HAP-1 (cell line): ENCODE measurements at regions not wholly inside any gene's neighbourhood (a gene's known extent, or its start where the extent isn't known, plus 50 kb on each side); places are given as distances from the start of the nearest gene placed in this dataset.

Experiments
- DNase-seq, 2 experiments: peaks; one replicate each; pipeline ENCODE4 v3.0.0-alpha.2; 2016 to 2020; ENCODE audit warnings: low spot score in 2 of 2
- H3K27me3 ChIP-seq: fragments of 250-450 bp; sonication (Bioruptor Pico); 2 replicates; pipeline ENCODE4 v1.5.1; 2020; ENCODE audit warnings: low read depth, mild to moderate bottlenecking, moderate library complexity
- H3K36me3 ChIP-seq: fragments of 250-450 bp; sonication (Bioruptor Pico); replicated peaks from 2 replicates; pipeline ENCODE4 v1.5.1; 2020; ENCODE audit warnings: mild to moderate bottlenecking
- H3K4me1 ChIP-seq: fragments of 250-450 bp; sonication (Bioruptor Pico); 2 replicates; pipeline ENCODE4 v1.5.1; 2020; ENCODE audit warnings: mild to moderate bottlenecking
- H3K4me3 ChIP-seq: fragments of 250-450 bp; sonication (Bioruptor Pico); 2 replicates; pipeline ENCODE4 v1.5.1; 2020; ENCODE audit warnings: mild to moderate bottlenecking, moderate library complexity
- H3K9me3 ChIP-seq: fragments of 250-450 bp; sonication (Bioruptor Pico); 2 replicates; pipeline ENCODE4 v1.5.1; 2020; ENCODE audit warnings: mild to moderate bottlenecking, moderate library complexity
- in situ Hi-C: fragments of 300-500 bp; cut with MboI; formaldehyde crosslinking; loops from 3 replicates; pipeline ENCODE4 v1.14.3; 2020; ENCODE audit warnings: low sequenced_read_pairs, inconsistent platforms, mixed read lengths

DNA sequence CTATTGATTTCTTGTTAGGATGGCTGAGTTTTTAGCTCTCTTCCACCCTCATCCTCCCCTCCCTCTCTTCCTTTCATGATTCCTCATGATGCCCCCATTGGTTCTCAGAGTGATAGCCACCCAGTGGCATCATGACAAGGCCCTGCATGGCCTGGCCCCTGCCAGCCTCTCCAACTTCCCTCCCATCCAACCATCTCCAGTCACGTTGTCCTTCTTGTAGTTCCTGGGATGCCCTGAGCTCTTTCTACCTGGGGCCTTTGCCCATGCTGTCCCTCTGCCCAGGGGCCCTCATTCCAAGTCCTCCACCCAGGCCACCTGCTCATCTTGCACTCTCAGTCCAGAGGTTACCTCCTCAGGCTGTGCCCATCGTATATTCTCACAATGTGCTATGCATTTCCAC is 247.5 kb downstream of the TFCP2L1 start:
- no peak for DNase-seq
- Histone ChIP-seq H3K4me1 (no peaks in the 10 kb centered on the region), H3K36me3 (no peaks in the 10 kb centered on the region), H3K9me3 (no peaks in the 10 kb centered on the region), H3K4me3 (no peak overlapping the region), H3K27me3 (peaks cover 16% of the 10 kb centered on the region)
- in situ Hi-C loops, result no loop called here

DNA sequence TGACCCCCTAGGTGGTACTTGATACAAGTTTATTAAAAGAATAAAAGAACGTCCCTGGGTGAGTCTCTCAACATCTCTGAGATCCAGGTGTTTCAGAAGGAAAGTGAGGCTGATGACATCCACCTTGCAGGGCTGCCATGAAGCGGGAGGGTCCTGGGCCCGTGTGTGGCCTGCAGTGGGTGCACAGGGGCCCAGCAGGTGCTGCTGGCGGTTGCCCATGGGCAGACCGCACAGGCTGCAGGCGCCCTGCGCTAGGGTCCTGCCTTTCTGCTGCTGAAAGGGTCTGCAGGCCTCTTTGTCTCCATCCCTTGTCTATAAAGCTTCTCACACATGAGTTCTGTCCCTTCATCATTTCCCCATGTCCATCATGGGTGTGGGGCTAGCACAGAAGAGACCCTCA is 247.0 kb downstream of the TFCP2L1 start:
- Histone ChIP-seq H3K9me3 (no peaks in the 10 kb centered on the region), H3K36me3 (no peaks in the 10 kb centered on the region), H3K4me3 (no peak overlapping the region), H3K4me1 (no peaks in the 10 kb centered on the region), H3K27me3 (peaks cover 13% of the 10 kb centered on the region)
- DNase-seq, result no peak
- in situ Hi-C loops, result no loop called here

DNA sequence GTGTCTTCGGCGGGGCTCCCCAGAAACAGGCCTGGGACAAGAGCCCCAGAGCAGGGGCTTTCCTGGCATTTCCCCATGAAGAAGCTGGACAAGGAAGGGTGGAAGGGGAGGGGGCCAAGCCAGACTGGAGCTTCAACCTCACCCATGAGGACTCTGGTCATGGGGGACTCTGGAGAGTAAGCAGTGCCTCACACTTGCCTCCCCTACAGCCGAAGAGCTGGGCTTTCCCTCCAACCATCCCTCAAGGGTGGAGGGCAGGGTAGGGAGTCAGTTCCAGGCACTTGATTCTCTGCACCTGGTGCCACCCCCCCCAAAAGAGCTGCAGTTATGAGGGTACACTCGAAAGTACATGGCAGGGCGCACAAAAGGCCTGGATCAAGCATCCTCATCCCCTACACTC is 246.6 kb downstream of the TFCP2L1 start:
- Histone ChIP-seq H3K4me1 (no peaks in the 10 kb centered on the region), H3K4me3 (no peak overlapping the region), H3K9me3 (no peaks in the 10 kb centered on the region), H3K36me3 (no peaks in the 10 kb centered on the region), H3K27me3 (peaks cover 9% of the 10 kb centered on the region)
- in situ Hi-C loops, result no loop called here
- DNase-seq, result no peak

DNA sequence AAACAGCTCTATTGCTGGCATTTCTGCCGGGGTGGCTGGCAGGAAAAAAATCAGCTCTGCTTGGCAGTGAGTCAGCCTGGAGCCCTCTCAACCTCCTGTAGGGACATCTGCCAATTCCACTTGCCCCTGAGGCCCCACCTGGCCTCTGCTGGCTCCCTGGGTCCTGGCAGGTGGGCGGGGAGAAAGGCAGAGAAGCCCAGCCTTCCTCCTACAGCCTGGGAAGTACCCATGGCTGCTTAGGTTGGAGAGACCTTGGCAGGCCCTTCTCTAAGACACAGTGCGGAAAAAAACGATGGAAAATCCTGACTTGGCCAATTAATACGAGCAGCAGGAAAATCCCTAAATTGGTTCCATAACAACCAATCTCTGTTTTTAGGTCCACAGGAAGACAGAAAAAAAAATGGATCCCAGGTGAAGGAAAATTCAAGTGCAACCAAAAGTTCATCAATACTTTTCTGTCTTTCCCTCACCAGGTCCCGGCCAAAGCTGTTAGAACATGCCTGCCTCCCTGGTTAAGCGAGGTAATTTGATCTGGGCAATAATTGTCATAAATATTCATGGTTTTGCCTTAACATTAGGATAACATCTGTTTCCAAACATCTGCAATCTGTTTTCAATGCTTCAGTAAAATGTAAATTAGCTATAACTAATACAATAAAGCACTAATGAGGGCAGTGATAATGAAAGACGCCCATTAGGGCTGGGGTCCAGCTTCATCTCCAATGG is 245.9 kb downstream of the TFCP2L1 start:
- no peak for DNase-seq
- Histone ChIP-seq H3K27me3 (peaks cover 5% of the 10 kb centered on the region), H3K4me3 (no peak overlapping the region), H3K9me3 (no peaks in the 10 kb centered on the region), H3K4me1 (no peaks in the 10 kb centered on the region), H3K36me3 (no peaks in the 10 kb centered on the region)
- in situ Hi-C loops, result no loop called here

DNA sequence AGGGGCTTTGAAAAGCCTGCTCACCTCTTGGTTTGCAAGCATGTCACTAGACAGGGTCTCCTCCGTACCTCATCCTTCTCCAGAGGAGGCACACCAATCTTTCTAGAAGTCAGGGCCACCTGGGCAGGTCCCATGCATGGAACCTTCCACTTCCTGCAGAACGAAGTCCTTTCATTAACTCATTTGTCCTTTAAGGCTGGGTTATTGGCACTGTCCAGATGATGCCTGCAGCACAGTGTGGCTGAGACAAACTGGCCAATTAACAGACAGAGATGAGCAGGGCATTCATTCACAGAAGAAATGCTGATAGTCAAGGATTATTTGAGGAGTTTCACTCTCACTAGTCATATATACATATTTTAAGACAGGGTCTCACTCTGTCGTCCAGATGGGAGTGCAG is 245.3 kb downstream of the TFCP2L1 start:
- in situ Hi-C loops, result no loop called here
- Histone ChIP-seq H3K36me3 (no peaks in the 10 kb centered on the region), H3K27me3 (no peaks in the 10 kb centered on the region), H3K4me1 (no peaks in the 10 kb centered on the region), H3K9me3 (no peaks in the 10 kb centered on the region), H3K4me3 (no peak overlapping the region)
- no peak for DNase-seq

DNA sequence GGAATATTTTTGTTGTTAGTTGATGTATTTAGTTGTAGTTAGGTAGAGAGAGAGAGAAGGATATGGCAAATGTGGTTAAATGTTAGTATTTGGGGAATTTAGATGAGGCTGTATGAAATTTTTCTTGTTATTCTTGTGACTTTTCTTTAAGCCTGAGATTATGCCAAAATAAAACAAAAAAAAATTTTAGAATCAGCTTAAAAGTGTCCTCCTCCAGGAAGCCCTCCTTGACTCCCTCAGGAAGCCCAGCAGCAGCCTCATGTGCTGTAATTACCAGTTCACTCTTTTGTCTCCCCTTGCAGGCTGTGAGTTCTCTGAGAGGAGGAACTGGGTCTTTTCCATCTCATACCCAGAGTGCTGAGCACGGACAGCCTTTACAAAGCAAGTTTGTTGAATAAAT is 243.5 kb downstream of the TFCP2L1 start:
- H3K4me1 ChIP-seq, result no peaks in the 10 kb centered on the region
- DNase-seq, result no peak
- H3K4me3 ChIP-seq, result no peak overlapping the region
- no peaks in the 10 kb centered on the region for H3K36me3 ChIP-seq
- H3K9me3 ChIP-seq, result no peaks in the 10 kb centered on the region
- H3K27me3 ChIP-seq, result no peaks in the 10 kb centered on the region
- in situ Hi-C loops, result no loop called here

DNA sequence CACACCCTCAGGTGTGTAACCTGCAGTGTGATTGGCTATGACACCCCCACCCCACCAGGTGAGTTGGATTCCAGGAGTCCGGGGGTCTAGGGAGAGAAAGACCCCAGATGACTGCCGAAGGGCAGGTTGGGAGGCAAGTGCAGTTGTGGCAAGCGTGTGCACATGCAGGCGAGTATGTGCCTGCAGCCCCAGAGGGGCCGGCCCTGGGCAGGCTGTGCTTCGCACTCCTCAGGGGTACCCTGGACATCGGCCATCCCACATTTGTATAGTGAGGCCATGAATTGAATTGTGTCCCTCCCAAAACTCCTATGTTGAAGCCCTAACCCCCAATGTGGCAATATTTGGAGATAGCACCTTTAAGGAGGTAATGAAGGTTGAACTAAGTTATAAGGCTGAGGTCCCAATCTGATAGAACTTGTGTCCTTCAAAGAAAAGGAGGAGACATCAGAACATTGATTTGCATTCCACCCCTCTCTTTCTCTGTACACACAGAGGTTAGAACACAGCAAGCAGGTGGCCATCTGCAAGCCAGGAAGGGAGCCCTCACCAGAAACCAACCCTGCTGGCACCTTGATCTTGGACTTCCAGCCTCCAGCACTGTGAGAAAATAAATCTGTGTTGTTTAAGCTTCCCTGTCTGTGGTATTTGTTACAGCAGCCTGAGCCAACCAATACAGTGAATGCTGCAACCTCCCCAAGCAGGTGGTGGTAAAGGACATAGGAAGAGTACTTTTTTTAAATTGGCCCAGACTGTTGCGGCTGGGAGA is 241.8 kb downstream of the TFCP2L1 start:
- DNase-seq, result no peak
- no peaks in the 10 kb centered on the region for H3K36me3 ChIP-seq
- no peaks in the 10 kb centered on the region for H3K9me3 ChIP-seq
- no peaks in the 10 kb centered on the region for H3K27me3 ChIP-seq
- H3K4me1 ChIP-seq, result no peaks in the 10 kb centered on the region
- in situ Hi-C loops, result no loop called here
- no peak overlapping the region for H3K4me3 ChIP-seq

DNA sequence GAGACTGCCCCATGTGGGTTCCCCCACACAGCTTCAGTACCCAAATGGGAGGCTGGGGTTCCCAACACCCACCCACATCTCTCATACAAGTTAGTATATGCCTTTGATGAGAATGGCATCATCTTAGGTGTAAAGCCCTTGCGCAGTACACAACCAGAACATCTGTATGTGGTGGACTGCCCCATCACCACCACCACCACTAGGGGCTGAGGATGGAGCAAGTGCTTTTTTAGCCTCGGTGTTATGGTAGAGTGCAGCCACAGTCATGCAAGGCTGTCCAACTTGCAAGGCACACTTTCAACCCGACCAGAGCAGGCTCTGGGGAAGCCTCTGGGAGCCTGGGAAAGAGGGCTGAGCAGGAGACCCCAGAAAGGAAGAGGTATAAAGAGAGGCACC is 241.2 kb downstream of the TFCP2L1 start:
- in situ Hi-C loops, result no loop called here
- no peaks in the 10 kb centered on the region for H3K36me3 ChIP-seq
- no peaks in the 10 kb centered on the region for H3K4me1 ChIP-seq
- no peak for DNase-seq
- no peaks in the 10 kb centered on the region for H3K27me3 ChIP-seq
- no peaks in the 10 kb centered on the region for H3K9me3 ChIP-seq
- H3K4me3 ChIP-seq, result no peak overlapping the region

DNA sequence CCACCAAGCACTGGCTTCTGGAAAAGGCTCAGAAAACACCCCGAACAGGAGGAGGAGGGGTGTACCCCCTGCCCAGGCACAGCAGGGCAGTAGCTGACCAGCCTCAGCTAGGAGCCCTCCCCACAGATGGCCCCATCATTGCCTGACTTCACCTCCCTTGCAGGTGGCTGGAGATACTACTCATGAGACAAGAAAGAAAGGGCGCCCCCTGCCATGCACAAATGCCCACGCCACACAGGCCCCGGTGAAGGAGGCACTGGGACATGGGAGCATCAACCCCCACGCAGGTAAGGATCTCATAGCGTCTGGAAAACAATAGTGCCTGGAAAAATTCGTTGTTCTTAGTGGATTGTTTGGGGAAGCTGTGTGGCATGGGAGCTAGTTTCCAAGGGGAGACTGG is 240.6 kb downstream of the TFCP2L1 start:
- DNase-seq, result peak in 1 of 2 experiments; percentile 19
- no peak overlapping the region for H3K4me3 ChIP-seq
- H3K4me1 ChIP-seq, result no peaks in the 10 kb centered on the region
- in situ Hi-C loops, result no loop called here
- no peaks in the 10 kb centered on the region for H3K36me3 ChIP-seq
- no peaks in the 10 kb centered on the region for H3K9me3 ChIP-seq
- no peaks in the 10 kb centered on the region for H3K27me3 ChIP-seq

DNA sequence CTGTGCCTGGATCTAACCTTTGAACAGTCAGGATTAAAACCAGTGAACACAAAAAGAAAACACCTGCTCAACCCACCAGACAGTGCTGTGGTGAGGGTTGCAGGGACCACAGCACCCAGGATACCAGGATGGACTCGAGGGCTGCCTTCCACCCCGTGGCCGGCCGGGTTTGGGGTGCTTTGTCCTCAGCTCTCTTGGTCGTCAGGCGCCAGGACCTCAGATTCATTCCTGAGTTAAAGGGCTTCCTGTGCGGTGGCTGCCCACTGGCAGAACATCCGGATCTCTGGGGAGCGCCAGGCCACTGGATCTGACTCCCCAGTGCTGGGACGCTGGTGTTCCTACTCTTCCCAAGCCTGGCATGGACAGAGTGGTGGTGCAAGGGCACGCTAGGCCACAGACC is 239.8 kb downstream of the TFCP2L1 start:
- Histone ChIP-seq H3K27me3 (no peaks in the 10 kb centered on the region), H3K36me3 (no peaks in the 10 kb centered on the region), H3K4me1 (no peaks in the 10 kb centered on the region), H3K4me3 (no peak overlapping the region), H3K9me3 (no peaks in the 10 kb centered on the region)
- in situ Hi-C loops, result no loop called here
- no peak for DNase-seq

DNA sequence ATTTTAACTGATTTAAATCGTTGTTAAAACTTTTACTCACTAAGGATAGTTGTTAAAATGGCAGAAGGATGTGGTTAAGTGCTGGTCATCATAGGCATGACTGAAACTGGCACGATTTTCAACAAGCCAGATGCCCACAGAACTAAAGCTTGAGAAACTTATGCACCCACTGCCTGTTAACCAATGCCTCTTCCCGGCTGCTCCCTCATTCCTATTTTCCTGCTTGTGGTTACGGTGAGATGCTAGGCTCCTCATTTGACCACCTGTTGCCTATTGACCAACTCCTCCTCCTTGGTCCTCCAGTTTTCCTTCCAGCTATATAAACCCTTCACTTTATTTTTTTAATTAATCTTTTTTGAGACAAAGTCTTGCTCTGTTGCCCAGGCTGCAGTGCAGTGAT is 238.7 kb downstream of the TFCP2L1 start:
- no peaks in the 10 kb centered on the region for H3K4me1 ChIP-seq
- H3K27me3 ChIP-seq, result no peaks in the 10 kb centered on the region
- no peak overlapping the region for H3K4me3 ChIP-seq
- in situ Hi-C loops, result no loop called here
- no peaks in the 10 kb centered on the region for H3K9me3 ChIP-seq
- H3K36me3 ChIP-seq, result no peaks in the 10 kb centered on the region
- DNase-seq, result no peak

DNA sequence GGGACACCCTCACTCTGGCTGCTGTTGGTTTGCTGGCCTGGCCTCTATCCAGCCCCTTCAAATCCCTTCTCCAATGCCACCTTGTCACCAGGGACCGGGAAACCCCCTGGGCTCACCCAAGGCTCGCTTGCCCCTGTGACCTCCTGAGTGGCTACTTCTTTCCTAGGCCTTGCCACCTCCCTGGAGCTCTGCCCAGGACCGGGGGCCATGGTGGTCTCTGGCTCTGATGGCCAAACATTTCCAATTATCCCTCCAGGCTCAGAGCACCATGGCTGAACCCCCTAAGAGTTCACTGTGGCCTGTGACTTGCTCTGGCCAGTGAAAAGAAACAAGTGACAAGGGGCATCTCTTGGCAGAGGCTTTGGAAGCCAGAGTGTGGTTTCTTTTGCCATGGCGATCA is 237.6 kb downstream of the TFCP2L1 start:
- Histone ChIP-seq H3K4me1 (no peaks in the 10 kb centered on the region), H3K36me3 (no peaks in the 10 kb centered on the region), H3K9me3 (no peaks in the 10 kb centered on the region), H3K27me3 (no peaks in the 10 kb centered on the region), H3K4me3 (no peak overlapping the region)
- in situ Hi-C loops, result no loop called here
- no peak for DNase-seq

DNA sequence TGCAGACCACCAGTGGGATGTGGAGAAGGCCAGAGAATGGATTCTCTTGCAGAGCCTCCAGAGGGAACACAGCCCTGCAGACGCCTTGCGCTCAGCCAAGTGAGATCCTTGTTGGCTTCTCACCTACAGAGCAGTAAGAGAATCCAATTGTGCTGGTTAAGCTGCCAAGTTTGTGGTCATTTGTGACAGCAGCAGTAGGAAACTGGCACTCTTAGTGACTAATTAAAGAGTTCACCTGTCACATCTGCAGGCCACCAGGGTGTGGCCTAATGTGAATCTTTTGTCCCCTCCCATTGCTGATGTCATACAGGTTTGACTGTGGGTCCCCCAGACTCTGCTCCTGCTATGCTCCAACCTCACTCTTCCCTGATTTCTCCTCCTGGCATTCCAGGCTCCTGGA is 235.9 kb downstream of the TFCP2L1 start:
- H3K4me3 ChIP-seq, result no peak overlapping the region
- in situ Hi-C loops, result no loop called here
- DNase-seq, result no peak
- no peaks in the 10 kb centered on the region for H3K9me3 ChIP-seq
- H3K36me3 ChIP-seq, result no peaks in the 10 kb centered on the region
- no peaks in the 10 kb centered on the region for H3K4me1 ChIP-seq
- no peaks in the 10 kb centered on the region for H3K27me3 ChIP-seq

DNA sequence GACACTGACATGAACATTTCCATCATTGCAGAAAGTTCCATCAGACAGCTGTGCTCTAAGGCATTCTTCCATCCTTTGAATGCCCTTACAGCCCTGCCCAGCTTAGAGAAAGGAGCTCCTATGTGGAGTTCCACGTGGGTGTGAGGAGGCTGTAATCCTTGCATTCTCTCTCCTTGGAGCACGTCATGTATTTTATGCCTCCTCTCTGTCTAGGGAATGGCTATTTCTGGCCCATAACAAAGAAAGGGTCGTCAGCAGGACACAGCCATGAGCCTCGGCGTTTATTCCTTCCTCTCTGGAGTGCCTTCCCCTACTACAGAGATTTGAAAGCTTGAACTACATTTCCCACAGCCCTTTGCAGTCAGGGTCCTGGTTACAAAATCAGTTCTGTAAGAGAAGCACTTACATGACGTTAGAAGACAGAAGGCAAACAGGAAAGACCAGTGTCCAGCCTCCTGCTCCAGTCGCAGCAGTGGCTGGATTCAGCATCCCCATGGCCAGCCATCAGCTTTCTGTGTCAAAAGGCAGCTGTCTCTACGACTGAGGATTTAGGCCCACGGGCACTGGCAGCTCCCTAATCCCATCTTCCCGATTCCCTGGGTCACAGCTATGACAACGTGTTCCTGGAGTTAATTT is 234.9 kb downstream of the TFCP2L1 start:
- Histone ChIP-seq H3K9me3 (no peaks in the 10 kb centered on the region; the same call in 1 of the 2 replicates), H3K27me3 (no peaks in the 10 kb centered on the region), H3K36me3 (no peaks in the 10 kb centered on the region), H3K4me1 (no peaks in the 10 kb centered on the region), H3K4me3 (no peak overlapping the region)
- in situ Hi-C loops, result no loop called here
- DNase-seq, result no peak
